Epithelial cell of prostate (primary cell): ENCODE measurements at regions not wholly inside any gene's neighbourhood (a gene's known extent, or its start where the extent isn't known, plus 50 kb on each side); places are given as distances from the start of the nearest gene placed in this dataset.

Source experiments
- DNase-seq: peaks from one replicate; pipeline ENCODE4 v3.0.0-alpha.2; 2011; ENCODE audit warnings: low read depth, low spot score
- H3K27ac ChIP-seq: fragments of 450-650 bp; 2 replicates; pipeline ENCODE4 v1.5.1; 2017; ENCODE audit warnings: mild to moderate bottlenecking

- DNase-seq = no peak
- H3K27ac ChIP-seq = no peak overlapping the region
Observed at GRCh38 chr1:87165177-87165576, 163.5 kb upstream of the LMO4 start.

- no peak for DNase-seq
- no peak overlapping the region for H3K27ac ChIP-seq
Observed at GRCh38 chr1:87167157-87167789, 161.4 kb upstream of the LMO4 start.

DNA sequence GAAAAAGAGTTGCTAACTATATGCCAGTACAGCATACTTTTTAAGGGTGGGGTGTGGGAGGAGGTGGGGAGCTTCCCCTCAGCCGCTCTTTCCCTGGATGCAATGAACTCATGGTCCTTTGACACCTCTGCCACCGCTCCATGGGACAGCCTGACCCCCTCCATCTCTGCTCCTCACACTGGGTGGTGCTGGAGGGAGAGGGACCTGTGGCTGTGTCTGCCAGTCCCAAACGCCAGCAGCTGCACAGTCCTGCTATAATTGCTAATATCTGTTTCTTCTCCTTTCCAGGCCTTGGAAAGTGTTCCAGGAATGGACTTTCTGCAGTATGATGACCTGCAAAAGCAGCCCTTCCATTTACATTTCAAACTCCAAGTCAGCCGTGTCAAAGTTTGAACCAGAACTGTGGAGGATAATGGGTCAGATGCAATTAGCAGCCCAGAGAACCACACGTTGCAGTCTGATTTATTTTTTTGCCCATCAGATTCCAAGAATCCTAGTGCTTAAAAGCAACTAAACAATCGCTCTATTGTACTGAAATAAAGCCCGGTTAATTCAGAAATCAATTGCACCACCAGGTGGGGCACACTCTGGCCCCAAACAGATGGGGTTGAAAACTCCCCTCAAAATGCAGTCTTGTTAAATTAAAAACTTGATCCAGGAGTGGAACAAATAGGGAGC, 160.7 kb upstream of the LMO4 start:
- DNase-seq = no peak

DNA sequence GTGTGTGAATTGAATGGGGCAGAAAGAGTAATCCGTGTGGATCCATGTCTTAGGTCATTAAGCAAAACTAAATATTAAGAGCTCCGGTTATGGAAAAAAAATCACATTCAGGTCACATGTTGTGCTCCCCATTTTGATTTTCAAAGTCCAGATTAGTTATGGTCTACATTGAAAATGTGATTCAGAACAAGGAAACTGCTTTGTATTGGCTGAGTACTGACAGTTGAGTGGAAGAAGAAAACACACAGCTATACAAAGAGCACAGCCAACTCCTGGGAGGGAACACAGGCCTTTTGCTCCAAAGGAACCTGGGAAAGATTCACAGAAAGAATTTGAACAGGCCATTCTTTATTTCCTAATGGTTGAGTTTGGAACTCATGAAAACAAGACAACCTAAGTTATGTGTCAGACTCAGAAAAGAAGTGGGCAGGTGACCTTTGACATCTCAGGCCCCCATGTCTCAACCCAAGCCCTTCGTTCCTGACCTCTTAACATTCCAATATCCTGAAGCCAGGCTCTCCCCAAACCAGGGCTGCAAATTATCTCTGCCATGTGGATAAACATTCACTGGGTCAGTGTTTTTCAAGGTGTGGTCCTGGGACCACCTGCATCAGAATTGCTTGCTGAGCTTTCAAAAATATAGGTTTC, 159.3 kb upstream of the LMO4 start:
- DNase-seq = no peak
- no peak overlapping the region for H3K27ac ChIP-seq

More for the DNA sequence above, 160.7 kb upstream of the LMO4 start:
- no peak overlapping the region for H3K27ac ChIP-seq

GRCh38 chr1:87170157-87170556, 158.5 kb upstream of the LMO4 start:
- DNase-seq = no peak
- no peak overlapping the region for H3K27ac ChIP-seq

- no peak for DNase-seq
- H3K27ac ChIP-seq = no peak overlapping the region
Observed at GRCh38 chr1:87170931-87171598, 157.6 kb upstream of the LMO4 start.

- no peak overlapping the region for H3K27ac ChIP-seq
- DNase-seq = no peak
Observed at GRCh38 chr1:87173231-87173630, 155.4 kb upstream of the LMO4 start.

DNA sequence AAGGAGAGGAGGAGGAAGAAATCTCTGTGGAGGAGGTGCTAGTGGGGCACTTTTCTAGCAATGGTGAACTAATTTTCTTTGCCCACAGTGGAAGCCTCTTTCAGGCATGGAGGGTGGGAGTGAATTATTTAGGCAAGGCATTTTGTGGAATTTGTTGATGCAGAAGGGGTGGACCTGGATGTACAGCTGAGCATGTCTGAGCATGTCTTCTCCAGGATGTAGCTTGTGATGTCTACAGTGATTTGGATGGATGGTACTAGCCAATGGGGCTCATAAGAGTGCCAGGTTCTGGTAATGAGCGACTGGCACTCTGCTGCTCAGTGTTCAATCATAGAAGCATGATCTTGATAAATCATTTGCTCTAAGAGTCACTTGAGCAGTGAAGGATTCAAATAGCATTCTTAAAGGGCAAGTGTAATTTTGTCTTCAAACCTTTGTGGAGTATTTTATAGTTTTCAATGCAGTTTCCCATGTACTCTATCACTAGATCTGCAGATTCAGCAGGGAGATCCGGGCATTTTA, 153.9 kb upstream of the LMO4 start:
- no peak for DNase-seq
- H3K27ac ChIP-seq = no peak overlapping the region

DNA sequence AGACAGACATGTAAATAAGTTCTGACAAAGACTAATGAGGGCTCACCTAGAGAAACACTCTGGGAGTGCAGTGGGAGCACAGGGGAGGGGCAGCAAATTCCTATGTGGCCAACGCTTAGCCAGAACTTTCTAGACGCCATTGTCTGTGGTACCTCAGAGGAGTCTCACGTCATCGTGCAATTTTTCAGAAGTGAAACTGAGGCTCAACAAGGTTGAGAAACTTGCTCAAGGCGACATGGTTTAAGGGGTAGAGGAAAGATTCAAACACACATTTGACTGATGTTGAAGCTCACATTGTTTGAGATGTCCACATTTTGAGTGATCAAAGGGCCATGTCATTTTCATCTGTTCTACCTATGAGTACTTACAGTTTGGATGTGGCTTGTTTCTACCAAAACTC, 152.6 kb upstream of the LMO4 start:
- DNase-seq = no peak
- H3K27ac ChIP-seq = no peak overlapping the region

GRCh38 chr1:87176514-87176913, 152.2 kb upstream of the LMO4 start:
- no peak overlapping the region for H3K27ac ChIP-seq
- no peak for DNase-seq

- H3K27ac ChIP-seq = no peak overlapping the region
- no peak for DNase-seq
Observed at GRCh38 chr1:87178441-87178840, 150.2 kb upstream of the LMO4 start.

- H3K27ac ChIP-seq = no peak overlapping the region
- DNase-seq = no peak
Observed at GRCh38 chr1:87179076-87179810, 149.4 kb upstream of the LMO4 start.

DNA sequence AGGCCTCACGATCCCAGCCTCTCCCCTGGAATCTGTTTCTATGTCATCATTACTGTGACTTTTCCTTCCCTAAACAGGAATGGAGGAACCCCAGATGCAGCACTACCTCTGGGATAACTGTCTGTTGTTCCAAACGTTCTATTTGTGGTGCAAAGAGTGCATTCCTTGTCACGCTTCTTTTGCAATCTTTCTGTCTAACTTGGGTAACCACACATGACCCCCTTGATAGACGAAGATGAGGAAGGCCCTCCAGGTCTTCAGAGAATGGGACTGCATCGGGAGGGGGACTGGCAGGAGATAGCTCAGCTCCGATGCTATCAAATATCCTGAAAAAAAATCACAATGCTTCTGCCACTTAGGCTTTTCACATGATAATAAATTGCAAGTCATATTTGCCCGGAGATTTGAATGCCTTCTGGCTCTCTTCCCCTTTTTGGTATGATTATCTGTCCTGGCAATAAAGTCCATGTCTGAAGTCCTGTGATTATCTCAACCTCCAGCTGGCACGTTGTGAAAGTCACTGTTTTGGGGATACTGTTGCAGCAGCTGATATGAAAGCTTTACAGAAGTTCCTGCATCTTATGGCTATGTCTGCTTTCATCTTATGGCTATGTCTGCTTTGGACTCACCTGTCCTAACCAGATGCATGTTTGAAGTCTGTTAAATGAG, 148.7 kb upstream of the LMO4 start:
- DNase-seq = no peak
- H3K27ac ChIP-seq = no peak overlapping the region

GRCh38 chr1:87180682-87181081, 148.0 kb upstream of the LMO4 start:
- no peak overlapping the region for H3K27ac ChIP-seq
- DNase-seq = no peak

DNA sequence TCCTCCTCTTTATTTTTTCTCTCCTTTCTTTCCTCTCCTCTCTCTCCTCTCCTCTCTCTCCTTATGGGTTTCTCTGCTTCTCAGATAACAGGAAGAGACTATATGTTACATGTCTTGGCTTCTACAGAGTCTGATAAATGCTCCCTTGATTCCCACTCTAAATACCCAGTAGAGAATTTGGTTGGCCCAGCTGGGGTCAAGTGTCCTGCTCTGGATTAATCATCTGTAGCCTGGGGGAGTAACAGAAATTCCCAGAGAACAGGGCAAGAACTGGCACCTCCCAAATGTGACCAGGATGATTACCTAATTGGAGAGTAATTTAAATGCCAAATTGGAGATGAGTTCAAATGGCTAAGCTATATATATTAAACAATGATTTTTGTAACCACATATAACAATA, 146.1 kb upstream of the LMO4 start:
- no peak overlapping the region for H3K27ac ChIP-seq
- no peak for DNase-seq

- no peak overlapping the region for H3K27ac ChIP-seq
- no peak for DNase-seq
Observed at GRCh38 chr1:87185077-87185476, 143.6 kb upstream of the LMO4 start.

DNA sequence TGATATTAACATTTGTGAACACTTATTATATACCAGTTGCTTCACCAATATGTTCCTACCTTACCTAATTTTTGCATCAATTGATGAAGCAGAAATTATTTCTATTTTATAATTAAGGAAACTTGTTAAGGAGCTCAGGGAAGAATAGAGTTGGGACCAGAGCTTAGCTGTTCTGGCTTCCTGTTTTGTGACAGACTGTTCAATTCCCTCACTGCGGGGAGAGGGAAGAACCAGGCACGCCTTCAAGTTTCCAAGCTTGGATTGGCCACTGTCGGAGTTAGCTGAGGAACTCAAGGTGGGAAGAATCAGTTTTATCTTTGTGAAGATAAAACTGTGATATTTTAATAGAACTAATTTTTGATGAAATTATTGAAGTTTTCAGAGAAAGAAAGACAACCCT, 142.3 kb upstream of the LMO4 start:
- DNase-seq = no peak
- no peak overlapping the region for H3K27ac ChIP-seq

- DNase-seq = no peak
- no peak overlapping the region for H3K27ac ChIP-seq
Observed at GRCh38 chr1:87188640-87189039, 140.0 kb upstream of the LMO4 start.

DNA sequence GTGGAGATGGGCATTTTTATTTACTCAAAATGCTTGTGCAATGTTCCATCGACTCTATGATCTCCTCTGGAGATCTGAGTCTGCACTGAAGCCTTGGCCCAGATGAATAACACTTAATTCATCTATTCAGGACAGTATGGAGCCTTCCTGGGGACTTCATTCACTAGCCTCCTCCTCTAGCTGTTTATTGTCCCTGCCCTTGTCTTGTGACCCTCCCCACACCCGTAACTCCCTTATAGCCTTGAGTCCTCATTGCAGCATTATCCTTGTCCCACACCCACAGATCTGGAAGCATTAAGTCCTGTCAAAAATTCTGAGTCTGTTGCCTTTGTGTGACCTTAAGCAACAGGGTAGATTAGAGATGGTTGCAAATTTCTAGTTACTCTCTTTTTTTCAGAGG, 138.3 kb upstream of the LMO4 start:
- no peak overlapping the region for H3K27ac ChIP-seq
- DNase-seq = no peak

DNA sequence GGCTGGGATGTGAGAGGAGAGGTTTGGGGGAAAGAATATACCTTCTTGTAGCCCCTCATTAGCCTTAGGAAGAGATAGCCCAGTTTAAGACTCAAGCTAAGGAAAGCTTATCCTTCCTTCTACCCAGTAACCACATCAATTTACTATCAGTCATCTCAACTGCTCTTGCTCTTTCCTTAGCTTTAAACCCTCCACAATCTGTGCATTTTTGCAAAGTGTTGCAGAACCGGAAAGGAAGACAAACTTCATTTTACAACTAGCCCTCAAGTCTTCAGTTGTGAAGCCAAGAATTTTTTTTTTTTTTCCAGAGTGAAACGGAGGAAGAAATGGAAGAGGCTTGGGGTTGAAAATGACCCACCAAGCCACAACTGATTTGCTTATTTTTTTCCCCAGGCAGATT, 137.0 kb upstream of the LMO4 start:
- no peak for DNase-seq
- no peak overlapping the region for H3K27ac ChIP-seq
